ENCODE measurements at regions not wholly inside any gene's neighbourhood (a gene's known extent, or its start where the extent isn't known, plus 50 kb on each side); places are given as distances from the start of the nearest gene placed in this dataset.

DNA sequence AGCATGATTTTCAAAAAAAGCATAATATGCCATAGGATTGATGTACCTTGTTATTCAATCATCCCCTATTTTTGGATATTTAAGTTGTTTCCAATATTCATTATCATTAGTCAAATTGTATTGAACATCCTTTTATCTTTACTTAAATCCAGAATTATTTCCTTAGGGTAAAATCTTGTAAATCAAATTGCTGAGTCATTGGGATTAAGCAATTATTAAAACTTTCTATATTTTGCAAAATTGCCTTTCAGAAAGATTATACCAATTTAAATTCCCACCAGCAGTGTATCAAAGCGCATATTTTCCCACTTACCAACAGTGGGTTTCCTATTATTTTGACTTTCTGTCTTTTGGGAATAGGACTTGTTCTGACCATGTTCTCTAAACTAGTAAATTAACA lies 159.3 kb downstream of the SS18 start:
- Histone ChIP-seq H2BK120ac (ENCODE audit: low read depth, low read length) (no peak overlapping the region), H3K4me2 (ENCODE audit: low read depth, low read length) (no peak overlapping the region), H2AK5ac (ENCODE audit: low read depth, low read length) (no peak overlapping the region), H2BK5ac (ENCODE audit: low read depth, low read length, poor library complexity, severe bottlenecking) (no peak overlapping the region), H3K36me3 (ENCODE audit: control insufficient read depth, insufficient read depth, low read length) (no peaks in the 10 kb centered on the region), H3K4me1 (ENCODE audit: control insufficient read depth, insufficient read depth, low read length) (no peaks in the 10 kb centered on the region), H2BK20ac (ENCODE audit: low read depth, low read length) (no peak overlapping the region), H4K8ac (ENCODE audit: low read depth in 2 of 2, low read length in 2 of 2) (no peak overlapping the region), H3K4me3 (ENCODE audit: insufficient read depth, low read depth, low read length) (no peak overlapping the region), H3K4ac (ENCODE audit: low read depth, low read length) (no peak overlapping the region), H2AK9ac (replicated peaks; ENCODE audit: low read depth, low read length, poor library complexity) (no peak overlapping the region), H2AFZ (replicated peaks; ENCODE audit: low read length, poor library complexity) (no peak overlapping the region), H3K79me1 (ENCODE audit: low read depth in 1 of 2, low read length in 2 of 2) (no peaks in the 10 kb centered on the region), H3K27me3 (ENCODE audit: control insufficient read depth, insufficient read depth, low read length) (peaks cover 8% of the 10 kb centered on the region), H3K9ac (ENCODE audit: low read depth, low read length) (no peak overlapping the region), H4K91ac (ENCODE audit: insufficient read depth, low read depth, low read length) (no peak overlapping the region), H3K27ac (ENCODE audit: insufficient read depth, low read length) (no peak overlapping the region), H2BK15ac (ENCODE audit: low read depth, low read length) (no peak overlapping the region), H4K20me1 (ENCODE audit: insufficient read depth, low read length) (no peaks in the 10 kb centered on the region), H4K5ac (ENCODE audit: low read depth, low read length) (no peak overlapping the region), H3K56ac (ENCODE audit: extremely low read depth, insufficient read depth, low read length) (no peak overlapping the region), H3K18ac (ENCODE audit: low read depth, low read length) (no peak overlapping the region), H3K9me1 (ENCODE audit: insufficient read depth, low read length) (no peaks in the 10 kb centered on the region), H3K9me3 (ENCODE audit: control insufficient read depth, insufficient read depth, low read length) (no peaks in the 10 kb centered on the region), H3K14ac (replicated peaks; ENCODE audit: low read depth, low read length) (no peak overlapping the region), H3K23ac (ENCODE audit: low read depth, low read length) (no peak overlapping the region)
- TF ChIP-seq FOS (IDR thresholded peaks at IDR 0.05; ENCODE audit: low read depth, low read length), result no peak
- TF ChIP-seq NFE2L2 (IDR thresholded peaks at IDR 0.05; ENCODE audit: low read depth, low read length), result peak; percentile 91
- TF ChIP-seq MAFK (IDR thresholded peaks at IDR 0.05; ENCODE audit: low read depth, low read length), result peak; percentile 60
- BruUV-seq (replicated peaks), result no TSS peak
- in situ Hi-C loops (cut with MboI; ENCODE audit: low sequenced_read_pairs), result no loop called here
- no CpG with 5 or more reads among the region's 1 CpG for WGBS, 2 experiments (ENCODE audit: extremely low coverage in 2 of 2, insufficient read length in 1 of 2)
- DNase-seq, result no peak
- intact Hi-C loops (cut with micrococcal nuclease), result loop anchor here (10.0 kb wide), 1 partner anchor 454 kb away; no protein-coding TSS in a partner anchor
- dilution Hi-C loops (cut with HindIII; ENCODE audit: low sequenced_read_pairs, unreplicated experiment), result no loop called here
- CTCF ChIA-PET, result no interaction called here
- POLR2A ChIA-PET (ENCODE audit: unreplicated experiment), result no interaction called here
- ATAC-seq (ENCODE audit: low read depth), result no peak

Measured in IMR-90 (cell line).